ENCODE measurements at regions not wholly inside any gene's neighbourhood (a gene's known extent, or its start where the extent isn't known, plus 50 kb on each side); places are given as distances from the start of the nearest gene placed in this dataset.
"Not testable (repeated sequence)": the region's sequence is repeated elsewhere in the genome, so short reads cannot be mapped to it uniquely, and the experiment has no call there.

DNA sequence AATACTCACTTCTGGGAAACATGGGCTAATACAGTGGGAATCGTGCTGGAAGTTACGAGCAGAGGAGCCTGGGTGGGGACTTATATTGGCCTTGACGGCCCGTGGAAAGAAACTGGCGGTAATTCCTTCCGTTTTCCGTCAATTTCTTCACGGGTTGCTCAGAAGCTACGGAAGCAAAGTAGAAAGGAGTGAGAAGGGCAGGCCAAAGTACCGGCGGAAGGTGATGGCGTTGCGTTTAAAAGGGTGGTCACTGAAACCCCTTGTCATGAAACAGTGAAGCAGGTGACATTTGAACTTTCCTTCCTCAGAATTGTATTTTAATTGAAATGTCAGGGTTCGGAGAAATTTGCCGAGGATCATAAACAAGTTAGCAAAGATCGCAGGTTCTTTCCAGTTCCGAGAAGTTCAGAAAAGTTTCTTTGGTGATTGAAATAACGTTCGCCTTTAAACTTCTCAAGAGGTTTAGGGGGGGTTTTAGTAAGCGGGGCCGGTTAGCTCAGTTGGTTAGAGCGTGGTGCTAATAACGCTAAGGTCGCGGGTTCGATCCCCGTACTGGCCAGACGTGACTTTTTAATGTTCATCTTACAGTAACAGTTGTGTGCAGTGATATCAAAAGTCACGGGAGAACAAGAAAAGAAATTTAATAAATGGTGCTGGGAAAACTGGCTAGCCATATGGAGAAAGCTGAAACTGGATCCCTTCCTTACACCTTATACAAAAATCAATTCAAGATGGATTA is 96.7 kb upstream of the ZNF322 start:
- H3K79me1 ChIP-seq (ENCODE audit: low read depth in 1 of 2, low read length in 2 of 2); CTCF ChIA-PET; H4K91ac ChIP-seq (ENCODE audit: insufficient read depth, low read depth, low read length); H3K4me1 ChIP-seq (ENCODE audit: control insufficient read depth, insufficient read depth, low read length); H3K18ac ChIP-seq (ENCODE audit: low read depth, low read length); H4K8ac ChIP-seq (ENCODE audit: low read depth in 2 of 2, low read length in 2 of 2); H2BK20ac ChIP-seq (ENCODE audit: low read depth, low read length); dilution Hi-C loops (cut with HindIII; ENCODE audit: low sequenced_read_pairs, unreplicated experiment); H2BK120ac ChIP-seq (ENCODE audit: low read depth, low read length); H3K36me3 ChIP-seq (ENCODE audit: control insufficient read depth, insufficient read depth, low read length); intact Hi-C loops (cut with micrococcal nuclease); H3K14ac ChIP-seq (replicated peaks; ENCODE audit: low read depth, low read length); H3K9me3 ChIP-seq (ENCODE audit: control insufficient read depth, insufficient read depth, low read length); H2BK15ac ChIP-seq (ENCODE audit: low read depth, low read length); in situ Hi-C loops (cut with MboI; ENCODE audit: low sequenced_read_pairs); H4K20me1 ChIP-seq (ENCODE audit: insufficient read depth, low read length); H3K23ac ChIP-seq (ENCODE audit: low read depth, low read length); H3K9me1 ChIP-seq (ENCODE audit: insufficient read depth, low read length); H4K5ac ChIP-seq (ENCODE audit: low read depth, low read length); H2AK5ac ChIP-seq (ENCODE audit: low read depth, low read length); POLR2A ChIA-PET (ENCODE audit: unreplicated experiment); H3K9ac ChIP-seq (ENCODE audit: low read depth, low read length); H2BK5ac ChIP-seq (ENCODE audit: low read depth, low read length, poor library complexity, severe bottlenecking); H2AK9ac ChIP-seq (replicated peaks; ENCODE audit: low read depth, low read length, poor library complexity); H3K4ac ChIP-seq (ENCODE audit: low read depth, low read length); H2AFZ ChIP-seq (replicated peaks; ENCODE audit: low read length, poor library complexity); H3K27ac ChIP-seq (ENCODE audit: insufficient read depth, low read length); H3K56ac ChIP-seq (ENCODE audit: extremely low read depth, insufficient read depth, low read length): not testable (repeated sequence)
- TSS peak; percentile 96 for BruUV-seq (replicated peaks)
- Histone ChIP-seq H3K4me3 (ENCODE audit: insufficient read depth, low read depth, low read length) (peak overlapping the region; percentile 32; the same call in 1 of the 2 replicates), H3K4me2 (ENCODE audit: low read depth, low read length) (peak overlapping the region; percentile 41), H3K27me3 (ENCODE audit: control insufficient read depth, insufficient read depth, low read length) (peaks cover 14% of the 10 kb centered on the region)
- ATAC-seq (ENCODE audit: low read depth) (peak; percentile 99), DNase-seq (peak; percentile 82)
- TF ChIP-seq, protein P1, sequence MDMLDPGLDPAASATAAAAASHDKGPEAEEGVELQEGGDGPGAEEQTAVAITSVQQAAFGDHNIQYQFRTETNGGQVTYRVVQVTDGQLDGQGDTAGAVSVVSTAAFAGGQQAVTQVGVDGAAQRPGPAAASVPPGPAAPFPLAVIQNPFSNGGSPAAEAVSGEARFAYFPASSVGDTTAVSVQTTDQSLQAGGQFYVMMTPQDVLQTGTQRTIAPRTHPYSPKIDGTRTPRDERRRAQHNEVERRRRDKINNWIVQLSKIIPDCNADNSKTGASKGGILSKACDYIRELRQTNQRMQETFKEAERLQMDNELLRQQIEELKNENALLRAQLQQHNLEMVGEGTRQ (IDR thresholded peaks at IDR 0.05; ENCODE audit: low read depth, low read length), result peak; percentile 71
- TF ChIP-seq FOS (IDR thresholded peaks at IDR 0.05; ENCODE audit: low read depth, low read length), result peak; percentile 68
- peak; percentile 70; the same call in 1 of the 2 replicates for TF ChIP-seq BHLHE40 (IDR thresholded peaks at IDR 0.05; ENCODE audit: low read depth, low read length)
- WGBS, 2 experiments (ENCODE audit: extremely low coverage in 2 of 2, insufficient read length in 1 of 2), result 4% methylated on average over 5 of the region's 29 CpGs; no CpG with 5 or more reads in 1 of the 2 experiments

DNA sequence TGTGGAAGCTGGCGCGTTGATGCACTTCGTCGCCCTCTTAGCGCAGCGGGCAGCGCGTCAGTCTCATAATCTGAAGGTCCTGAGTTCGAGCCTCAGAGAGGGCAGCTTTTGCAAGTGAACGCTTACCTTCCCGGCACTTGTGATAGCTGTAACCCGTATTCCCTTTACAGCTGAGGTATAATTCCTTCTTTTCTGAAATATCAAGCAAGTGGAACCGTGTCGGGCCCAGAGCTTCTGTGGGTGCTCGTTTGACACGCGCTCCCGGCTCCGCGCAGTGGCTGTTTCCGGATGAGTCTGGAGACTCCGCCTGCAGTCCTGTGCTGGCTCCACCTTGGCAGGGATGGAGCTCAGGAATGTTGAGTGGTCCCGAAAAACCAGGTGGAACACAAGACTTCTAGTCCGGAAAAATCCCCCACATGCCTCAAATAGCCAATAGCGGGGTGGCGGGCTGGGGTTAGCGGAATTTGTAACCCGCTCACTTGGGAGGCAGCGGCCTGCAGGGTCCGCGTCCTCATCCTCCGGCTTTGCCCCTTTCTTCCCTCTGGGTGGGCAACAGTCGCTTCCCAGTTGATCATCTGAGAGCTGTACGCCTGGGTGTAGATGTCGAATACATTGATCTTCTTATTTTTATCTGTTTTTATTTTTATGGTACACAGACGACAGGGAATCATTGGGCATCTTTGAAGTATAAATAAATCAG is 106.8 kb upstream of the ZNF322 start:
- H3K9me3 ChIP-seq (ENCODE audit: control insufficient read depth, insufficient read depth, low read length); H4K8ac ChIP-seq (ENCODE audit: low read depth in 2 of 2, low read length in 2 of 2); intact Hi-C loops (cut with micrococcal nuclease); H3K27ac ChIP-seq (ENCODE audit: insufficient read depth, low read length); H3K36me3 ChIP-seq (ENCODE audit: control insufficient read depth, insufficient read depth, low read length); H2BK15ac ChIP-seq (ENCODE audit: low read depth, low read length); POLR2A ChIA-PET (ENCODE audit: unreplicated experiment); BruUV-seq (replicated peaks); H3K79me1 ChIP-seq (ENCODE audit: low read depth in 1 of 2, low read length in 2 of 2); H3K9ac ChIP-seq (ENCODE audit: low read depth, low read length); H3K4ac ChIP-seq (ENCODE audit: low read depth, low read length); H3K9me1 ChIP-seq (ENCODE audit: insufficient read depth, low read length); H2AK5ac ChIP-seq (ENCODE audit: low read depth, low read length); H4K20me1 ChIP-seq (ENCODE audit: insufficient read depth, low read length); H4K91ac ChIP-seq (ENCODE audit: insufficient read depth, low read depth, low read length); in situ Hi-C loops (cut with MboI; ENCODE audit: low sequenced_read_pairs); H2BK120ac ChIP-seq (ENCODE audit: low read depth, low read length); H3K4me1 ChIP-seq (ENCODE audit: control insufficient read depth, insufficient read depth, low read length); H2AK9ac ChIP-seq (replicated peaks; ENCODE audit: low read depth, low read length, poor library complexity); dilution Hi-C loops (cut with HindIII; ENCODE audit: low sequenced_read_pairs, unreplicated experiment); H4K5ac ChIP-seq (ENCODE audit: low read depth, low read length); DNase-seq; H3K27me3 ChIP-seq (ENCODE audit: control insufficient read depth, insufficient read depth, low read length); H3K4me3 ChIP-seq (ENCODE audit: insufficient read depth, low read depth, low read length); H2BK5ac ChIP-seq (ENCODE audit: low read depth, low read length, poor library complexity, severe bottlenecking); H3K14ac ChIP-seq (replicated peaks; ENCODE audit: low read depth, low read length); H3K18ac ChIP-seq (ENCODE audit: low read depth, low read length); CTCF ChIA-PET; H2AFZ ChIP-seq (replicated peaks; ENCODE audit: low read length, poor library complexity); H3K4me2 ChIP-seq (ENCODE audit: low read depth, low read length); H3K56ac ChIP-seq (ENCODE audit: extremely low read depth, insufficient read depth, low read length); H3K23ac ChIP-seq (ENCODE audit: low read depth, low read length); H2BK20ac ChIP-seq (ENCODE audit: low read depth, low read length): not testable (repeated sequence)
- WGBS, 2 experiments (ENCODE audit: extremely low coverage in 2 of 2, insufficient read length in 1 of 2), result no CpG with 5 or more reads among the region's 36 CpGs
- peak; percentile 97 for ATAC-seq (ENCODE audit: low read depth)

All from IMR-90 (cell line).